Right lobe of liver (tissue), 4 donors: ENCODE measurements at regions not wholly inside any gene's neighbourhood (a gene's known extent, or its start where the extent isn't known, plus 50 kb on each side); places are given as distances from the start of the nearest gene placed in this dataset.

Experiments
- POLR2A ChIP-seq: fragments of 450-650 bp; IDR thresholded peaks from one replicate; pipeline ENCODE4 v1.6.1; 2017; ENCODE audit warnings: antibody characterized with exemption, mild to moderate bottlenecking
- TF ChIP-seq, protein P1 (sequence below), 4 donors: fragments of 200-600 bp in 3 of 4; fragments of 450-650 bp in 1 of 4; IDR thresholded peaks; one replicate each; pipeline versions ENCODE4 v1.5.1 to v1.8.0; 2016 to 2022; ENCODE audit warnings: antibody characterized with exemption in 4 of 4, mild to moderate bottlenecking in 2 of 4
- donor health status: DM: no; HTN: no; CAD: no.
- donor health status: DM: no; HTN: no; CAD: no.
- donor health status: DM: no; HTN: yes; CAD: no.

DNA sequence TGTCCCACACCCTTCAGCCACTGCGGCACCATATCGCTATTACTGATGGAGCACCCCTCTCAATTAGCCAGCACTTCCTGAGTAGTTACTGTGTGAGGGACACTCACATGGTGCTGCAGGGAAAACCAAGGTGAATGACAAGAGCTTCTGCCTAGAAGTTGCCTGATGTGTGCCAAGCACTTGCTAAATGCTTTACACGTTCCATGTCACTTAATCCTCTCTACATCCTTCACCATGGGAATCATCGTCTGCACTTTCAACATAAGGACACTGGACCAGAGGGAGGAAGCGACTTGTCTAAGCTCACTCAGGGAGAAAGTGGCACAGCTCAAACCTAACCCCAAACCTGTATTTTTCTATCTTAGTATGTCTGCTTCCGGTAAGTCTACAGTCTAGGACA, 344.8 kb downstream of the SIPA1L2 start:
- TF ChIP-seq, protein P1, sequence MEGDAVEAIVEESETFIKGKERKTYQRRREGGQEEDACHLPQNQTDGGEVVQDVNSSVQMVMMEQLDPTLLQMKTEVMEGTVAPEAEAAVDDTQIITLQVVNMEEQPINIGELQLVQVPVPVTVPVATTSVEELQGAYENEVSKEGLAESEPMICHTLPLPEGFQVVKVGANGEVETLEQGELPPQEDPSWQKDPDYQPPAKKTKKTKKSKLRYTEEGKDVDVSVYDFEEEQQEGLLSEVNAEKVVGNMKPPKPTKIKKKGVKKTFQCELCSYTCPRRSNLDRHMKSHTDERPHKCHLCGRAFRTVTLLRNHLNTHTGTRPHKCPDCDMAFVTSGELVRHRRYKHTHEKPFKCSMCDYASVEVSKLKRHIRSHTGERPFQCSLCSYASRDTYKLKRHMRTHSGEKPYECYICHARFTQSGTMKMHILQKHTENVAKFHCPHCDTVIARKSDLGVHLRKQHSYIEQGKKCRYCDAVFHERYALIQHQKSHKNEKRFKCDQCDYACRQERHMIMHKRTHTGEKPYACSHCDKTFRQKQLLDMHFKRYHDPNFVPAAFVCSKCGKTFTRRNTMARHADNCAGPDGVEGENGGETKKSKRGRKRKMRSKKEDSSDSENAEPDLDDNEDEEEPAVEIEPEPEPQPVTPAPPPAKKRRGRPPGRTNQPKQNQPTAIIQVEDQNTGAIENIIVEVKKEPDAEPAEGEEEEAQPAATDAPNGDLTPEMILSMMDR (IDR thresholded peaks at IDR 0.05) = no peak
- TF ChIP-seq POLR2A = no peak
